ENCODE measurements at regions not wholly inside any gene's neighbourhood (a gene's known extent, or its start where the extent isn't known, plus 50 kb on each side); places are given as distances from the start of the nearest gene placed in this dataset.

GRCh38 chr6:22755605-22756004 is 186.2 kb downstream of the HDGFL1 start:
- H3K4me1 ChIP-seq, result no peaks in the 10 kb centered on the region
- no peak overlapping the region for H3K27ac ChIP-seq
- no peaks in the 10 kb centered on the region for H3K36me3 ChIP-seq
- H3K4me3 ChIP-seq, result no peak overlapping the region
- no peaks in the 10 kb centered on the region for H3K27me3 ChIP-seq
- no peak for DNase-seq (ENCODE audit: low spot score in 2 of 2)
- 70 to 78% methylated on average over 4 of the region's 4 CpGs for WGBS, 2 donors
- no peaks in the 10 kb centered on the region for H3K9me3 ChIP-seq
- TF ChIP-seq EP300 (IDR thresholded peaks at IDR 0.05) (no peak), CTCF (IDR thresholded peaks at IDR 0.05) (no peak), POLR2A (IDR thresholded peaks at IDR 0.05) (no peak)

DNA sequence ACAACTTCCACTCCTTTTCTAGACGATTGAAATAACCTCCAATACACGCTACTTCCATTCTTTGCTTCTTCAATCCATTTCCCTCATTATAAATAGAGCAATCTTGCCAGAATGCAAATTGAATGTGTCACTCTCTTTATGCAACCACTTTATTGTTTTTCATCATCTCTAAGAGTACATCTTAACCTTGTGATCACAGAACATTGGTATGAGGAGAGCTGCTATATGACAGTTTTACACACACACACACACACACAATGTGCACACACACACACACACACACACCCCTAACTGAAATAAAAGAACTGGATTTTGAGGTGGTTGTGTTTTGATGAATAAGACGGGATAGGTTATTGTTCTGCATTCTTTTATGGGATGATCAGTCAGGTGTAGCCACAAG is 187.0 kb downstream of the HDGFL1 start:
- Histone ChIP-seq H3K36me3 (no peaks in the 10 kb centered on the region), H3K27me3 (no peaks in the 10 kb centered on the region), H3K27ac (no peak overlapping the region), H3K9me3 (no peaks in the 10 kb centered on the region), H3K4me3 (no peak overlapping the region), H3K4me1 (no peaks in the 10 kb centered on the region)
- DNase-seq (ENCODE audit: low spot score in 2 of 2), result no peak
- WGBS, 2 donors, result 77% methylated on average over 3 of the region's 3 CpGs
- no peak for TF ChIP-seq CTCF (IDR thresholded peaks at IDR 0.05)
- no peak for TF ChIP-seq POLR2A (IDR thresholded peaks at IDR 0.05)
- TF ChIP-seq EP300 (IDR thresholded peaks at IDR 0.05), result no peak

- no peaks in the 10 kb centered on the region for H3K27me3 ChIP-seq
- no peak overlapping the region for H3K4me3 ChIP-seq
- H3K9me3 ChIP-seq, result no peaks in the 10 kb centered on the region
- no peak for DNase-seq (ENCODE audit: low spot score in 2 of 2)
- H3K4me1 ChIP-seq, result no peaks in the 10 kb centered on the region
- TF ChIP-seq EP300 (IDR thresholded peaks at IDR 0.05) (no peak), POLR2A (IDR thresholded peaks at IDR 0.05) (no peak), CTCF (IDR thresholded peaks at IDR 0.05) (no peak)
- H3K36me3 ChIP-seq, result no peaks in the 10 kb centered on the region
- no peak overlapping the region for H3K27ac ChIP-seq
Measured at GRCh38 chr6:22764496-22764895, 195.1 kb downstream of the HDGFL1 start.

- WGBS, 2 donors, result 63 to 78% methylated on average over 4 of the region's 4 CpGs
- Histone ChIP-seq H3K36me3 (no peaks in the 10 kb centered on the region), H3K9me3 (no peaks in the 10 kb centered on the region), H3K4me3 (no peak overlapping the region), H3K27me3 (no peaks in the 10 kb centered on the region), H3K4me1 (no peaks in the 10 kb centered on the region), H3K27ac (no peak overlapping the region)
- TF ChIP-seq CTCF (IDR thresholded peaks at IDR 0.05) (no peak), EP300 (IDR thresholded peaks at IDR 0.05) (no peak), POLR2A (IDR thresholded peaks at IDR 0.05) (no peak)
- no peak for DNase-seq (ENCODE audit: low spot score in 2 of 2)
Measured at GRCh38 chr6:22765015-22765414, 195.6 kb downstream of the HDGFL1 start.

DNA sequence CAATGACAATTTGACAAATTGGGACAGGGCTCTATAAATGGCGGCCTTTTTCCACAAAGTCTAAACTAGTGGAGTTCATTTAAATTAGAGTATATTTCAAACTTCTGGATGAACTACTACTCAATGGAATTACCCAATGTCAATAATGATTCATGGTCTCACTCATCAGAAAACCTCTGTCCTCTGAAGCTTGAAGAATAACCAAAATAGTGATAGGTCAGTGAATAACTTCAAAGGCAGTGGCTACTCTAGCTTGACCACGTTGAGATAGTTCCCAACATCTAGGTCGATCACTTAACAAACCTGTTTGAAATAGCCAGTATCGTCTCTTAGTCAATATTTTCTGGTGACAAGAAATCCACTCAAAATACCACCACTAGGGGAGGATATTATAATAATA is 197.6 kb downstream of the HDGFL1 start:
- no peak for DNase-seq (ENCODE audit: low spot score in 2 of 2)
- Histone ChIP-seq H3K4me1 (no peaks in the 10 kb centered on the region), H3K36me3 (no peaks in the 10 kb centered on the region), H3K4me3 (no peak overlapping the region), H3K9me3 (no peaks in the 10 kb centered on the region), H3K27ac (no peak overlapping the region), H3K27me3 (no peaks in the 10 kb centered on the region)
- TF ChIP-seq CTCF (IDR thresholded peaks at IDR 0.05) (no peak), EP300 (IDR thresholded peaks at IDR 0.05) (no peak), POLR2A (IDR thresholded peaks at IDR 0.05) (no peak)
- WGBS, 2 donors, result 90 to 96% methylated on average over 4 of the region's 4 CpGs

All from tibial nerve (tissue), 4 donors.